ENCODE measurements at regions not wholly inside any gene's neighbourhood (a gene's known extent, or its start where the extent isn't known, plus 50 kb on each side); places are given as distances from the start of the nearest gene placed in this dataset.

DNA sequence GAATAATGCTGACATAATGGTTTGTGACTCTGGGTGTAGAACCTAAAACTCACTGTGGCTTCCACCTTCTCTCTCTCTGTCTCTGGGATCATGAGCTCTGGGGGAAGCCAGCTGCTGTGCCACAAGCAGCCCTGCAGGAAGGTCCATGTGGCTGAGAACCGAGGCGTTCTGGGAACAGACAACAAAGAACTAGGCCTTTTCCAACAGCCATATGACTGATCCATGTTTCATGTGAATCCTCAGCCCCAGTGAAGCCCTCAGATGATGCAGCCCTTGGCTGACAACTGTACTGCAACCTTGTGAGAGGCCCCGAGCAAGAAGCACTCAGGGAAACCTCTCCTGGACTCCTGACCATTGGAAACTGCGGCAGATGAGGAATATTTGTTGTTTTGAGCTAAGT, 56.6 kb downstream of the HLA-G start:
- H3K4me3 Mint-ChIP-seq, result no peak overlapping the region

DNA sequence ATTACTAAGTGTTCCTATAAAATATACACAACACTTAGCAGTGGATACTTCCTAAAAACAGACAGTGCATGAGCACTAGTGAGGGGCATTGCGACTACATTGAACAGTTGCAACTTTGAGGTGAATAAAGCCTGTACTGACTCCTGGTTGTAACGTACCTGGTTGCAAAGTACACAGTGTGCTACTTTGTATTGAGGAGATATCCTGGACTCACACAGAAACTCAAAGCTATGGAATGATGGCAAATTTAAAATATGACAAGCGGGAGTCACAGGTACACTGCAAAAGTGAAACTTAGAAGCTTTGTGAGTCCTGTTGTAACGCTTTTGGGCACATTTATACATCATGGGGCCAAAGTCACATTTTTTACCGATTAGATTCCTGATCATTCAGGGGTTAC, 55.6 kb upstream of the HLA-A start:
- Mint-ChIP-seq H3K4me3 (peak overlapping the region; percentile 12), H3K27me3 (no peaks in the 10 kb centered on the region), H3K27ac (no peak overlapping the region), H3K36me3 (ENCODE audit: low read depth) (peaks cover 2% of the 10 kb centered on the region), H3K4me1 (ENCODE audit: low read depth) (peaks cover 9% of the 10 kb centered on the region), H3K9me3 (no peaks in the 10 kb centered on the region)
- no peak for DNase-seq

More for the DNA sequence above, 56.6 kb downstream of the HLA-G start:
- H3K4me1 Mint-ChIP-seq (ENCODE audit: low read depth), result peaks cover 9% of the 10 kb centered on the region
- H3K36me3 Mint-ChIP-seq (ENCODE audit: low read depth), result peaks cover 2% of the 10 kb centered on the region
- no peaks in the 10 kb centered on the region for H3K27me3 Mint-ChIP-seq
- no peaks in the 10 kb centered on the region for H3K9me3 Mint-ChIP-seq
- H3K27ac Mint-ChIP-seq, result no peak overlapping the region
- DNase-seq, result no peak

DNA sequence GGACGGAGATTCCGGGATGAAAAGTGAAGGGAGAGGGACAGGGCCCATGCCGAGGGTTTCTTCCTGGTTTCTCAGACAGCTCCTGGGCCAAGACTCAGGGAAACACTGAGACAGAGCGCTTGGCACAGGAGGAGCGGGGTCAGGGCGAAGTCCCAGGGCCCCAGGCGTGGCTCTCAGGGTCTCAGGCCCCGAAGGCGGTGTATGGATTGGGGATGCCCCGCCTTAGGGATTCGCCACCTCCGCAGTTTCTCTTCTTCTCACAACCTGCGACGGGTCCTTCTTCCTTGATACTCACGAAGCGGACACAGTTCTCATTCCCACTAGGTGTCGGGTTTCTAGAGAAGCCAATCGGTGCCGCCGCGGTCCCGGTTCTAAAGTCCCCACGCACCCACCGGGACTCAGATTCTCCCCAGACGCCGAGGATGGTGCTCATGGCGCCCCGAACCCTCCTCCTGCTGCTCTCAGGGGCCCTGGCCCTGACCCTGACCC, 55.0 kb upstream of the HLA-A start:
- no peaks in the 10 kb centered on the region for H3K9me3 Mint-ChIP-seq
- H3K4me3 Mint-ChIP-seq, result peak overlapping the region; percentile 77
- H3K36me3 Mint-ChIP-seq (ENCODE audit: low read depth), result peaks cover 2% of the 10 kb centered on the region
- peak; percentile 42 for DNase-seq
- H3K27me3 Mint-ChIP-seq, result no peaks in the 10 kb centered on the region
- peaks cover 9% of the 10 kb centered on the region for H3K4me1 Mint-ChIP-seq (ENCODE audit: low read depth)
- H3K27ac Mint-ChIP-seq, result peak overlapping the region; percentile 4

DNA sequence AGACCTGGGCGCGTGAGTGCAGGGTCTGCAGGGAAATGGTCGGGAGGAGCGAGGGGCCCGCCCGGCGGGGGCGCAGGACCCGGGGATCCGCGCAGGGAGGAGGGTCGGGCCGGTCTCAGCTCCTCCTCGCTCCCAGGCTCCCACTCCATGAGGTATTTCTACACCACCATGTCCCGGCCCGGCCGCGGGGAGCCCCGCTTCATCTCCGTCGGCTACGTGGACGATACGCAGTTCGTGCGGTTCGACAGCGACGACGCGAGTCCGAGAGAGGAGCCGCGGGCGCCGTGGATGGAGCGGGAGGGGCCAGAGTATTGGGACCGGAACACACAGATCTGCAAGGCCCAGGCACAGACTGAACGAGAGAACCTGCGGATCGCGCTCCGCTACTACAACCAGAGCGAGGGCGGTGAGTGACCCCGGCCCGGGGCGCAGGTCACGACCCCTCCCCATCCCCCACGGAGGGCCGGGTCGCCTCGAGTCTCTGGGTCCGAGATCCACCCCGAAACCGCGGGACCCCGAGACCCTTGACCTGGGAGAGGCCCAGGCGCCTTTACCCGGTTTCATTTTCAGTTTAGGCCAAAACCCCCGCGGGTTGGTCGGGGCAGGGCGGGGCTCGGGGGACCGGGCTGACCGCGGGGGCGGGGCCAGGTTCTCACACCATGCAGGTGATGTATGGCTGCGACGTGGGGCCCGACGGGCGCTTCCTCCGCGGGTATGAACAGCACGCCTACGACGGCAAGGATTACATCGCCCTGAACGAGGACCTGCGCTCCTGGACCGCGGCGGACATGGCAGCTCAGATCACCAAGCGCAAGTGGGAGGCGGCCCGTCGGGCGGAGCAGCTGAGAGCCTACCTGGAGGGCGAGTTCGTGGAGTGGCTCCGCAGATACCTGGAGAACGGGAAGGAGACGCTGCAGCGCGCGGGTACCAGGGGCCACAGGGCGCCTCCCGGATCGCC, 54.2 kb upstream of the HLA-A start:
- peaks cover 9% of the 10 kb centered on the region for H3K4me1 Mint-ChIP-seq (ENCODE audit: low read depth)
- peaks cover 2% of the 10 kb centered on the region for H3K36me3 Mint-ChIP-seq (ENCODE audit: low read depth)
- H3K9me3 Mint-ChIP-seq, result no peaks in the 10 kb centered on the region
- no peaks in the 10 kb centered on the region for H3K27me3 Mint-ChIP-seq
- peak; percentile 76 for DNase-seq
- H3K27ac Mint-ChIP-seq, result peak overlapping the region; percentile 73
- peak overlapping the region; percentile 77 for H3K4me3 Mint-ChIP-seq

All from activated T-cell treated with anti-CD3 and anti-CD28 coated beads, Interleukin-2, amount 50 U/mL, for 24 hours (primary cell).